ENCODE measurements at regions not wholly inside any gene's neighbourhood (a gene's known extent, or its start where the extent isn't known, plus 50 kb on each side); places are given as distances from the start of the nearest gene placed in this dataset.

DNA sequence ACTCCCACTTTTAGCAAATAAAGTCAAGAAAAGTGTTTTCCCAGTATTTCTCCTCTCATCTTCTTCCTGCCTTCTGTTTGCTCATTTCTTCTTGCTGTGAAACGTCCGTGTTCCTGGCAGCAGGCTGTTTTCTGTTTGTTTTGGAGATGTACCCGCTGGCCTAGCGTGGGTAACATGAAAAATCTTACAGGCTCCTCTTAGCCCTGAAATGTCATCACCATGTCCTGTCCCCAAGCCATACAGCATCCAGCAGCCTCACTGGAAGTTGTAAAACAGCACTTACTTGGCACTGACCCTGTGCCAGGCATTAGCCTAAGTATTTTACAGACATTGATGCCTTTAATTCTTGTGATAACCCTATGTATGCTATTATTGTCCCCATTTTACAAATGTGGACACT lies 371.1 kb downstream of the FOXA2 start (continued):
- TF ChIP-seq, protein P1, sequence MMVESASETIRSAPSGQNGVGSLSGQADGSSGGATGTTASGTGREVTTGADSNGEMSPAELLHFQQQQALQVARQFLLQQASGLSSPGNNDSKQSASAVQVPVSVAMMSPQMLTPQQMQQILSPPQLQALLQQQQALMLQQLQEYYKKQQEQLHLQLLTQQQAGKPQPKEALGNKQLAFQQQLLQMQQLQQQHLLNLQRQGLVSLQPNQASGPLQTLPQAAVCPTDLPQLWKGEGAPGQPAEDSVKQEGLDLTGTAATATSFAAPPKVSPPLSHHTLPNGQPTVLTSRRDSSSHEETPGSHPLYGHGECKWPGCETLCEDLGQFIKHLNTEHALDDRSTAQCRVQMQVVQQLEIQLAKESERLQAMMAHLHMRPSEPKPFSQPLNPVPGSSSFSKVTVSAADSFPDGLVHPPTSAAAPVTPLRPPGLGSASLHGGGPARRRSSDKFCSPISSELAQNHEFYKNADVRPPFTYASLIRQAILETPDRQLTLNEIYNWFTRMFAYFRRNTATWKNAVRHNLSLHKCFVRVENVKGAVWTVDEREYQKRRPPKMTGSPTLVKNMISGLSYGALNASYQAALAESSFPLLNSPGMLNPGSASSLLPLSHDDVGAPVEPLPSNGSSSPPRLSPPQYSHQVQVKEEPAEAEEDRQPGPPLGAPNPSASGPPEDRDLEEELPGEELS (CRISPR knock-in tag; IDR thresholded peaks at IDR 0.05) = no peak
- TF ChIP-seq, protein P2, sequence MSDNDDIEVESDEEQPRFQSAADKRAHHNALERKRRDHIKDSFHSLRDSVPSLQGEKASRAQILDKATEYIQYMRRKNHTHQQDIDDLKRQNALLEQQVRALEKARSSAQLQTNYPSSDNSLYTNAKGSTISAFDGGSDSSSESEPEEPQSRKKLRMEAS (CRISPR knock-in tag; IDR thresholded peaks at IDR 0.05) = no peak
- no peak for TF ChIP-seq SP1 (CRISPR knock-in tag; conservative IDR thresholded peaks at IDR 0.05)

DNA sequence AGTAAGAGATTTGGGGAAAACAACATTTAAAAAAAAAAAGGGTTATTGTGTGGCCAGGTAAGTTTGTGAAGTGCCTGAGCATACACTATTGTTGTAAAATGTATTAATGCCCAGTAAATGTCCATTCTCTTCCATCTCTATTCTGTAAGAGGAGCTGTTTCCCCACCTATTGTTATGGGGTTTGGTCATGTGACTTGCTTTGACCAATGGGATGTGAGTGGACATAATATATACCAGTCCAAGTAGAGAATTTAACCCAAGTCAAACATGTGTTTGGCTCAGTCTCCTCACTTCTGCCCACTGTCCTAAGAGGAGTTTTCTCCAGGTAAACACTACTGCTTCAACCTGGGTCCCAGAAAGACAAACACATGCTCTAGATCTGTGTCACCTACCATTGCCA lies 377.1 kb downstream of the FOXA2 start:
- Mint-ChIP-seq H3K27ac (no peak overlapping the region), H3K9me3 (peaks cover 18% of the 10 kb centered on the region), H3K4me1 (peaks cover 6% of the 10 kb centered on the region), H3K4me3 (no peak overlapping the region), H3K36me3 (no peaks in the 10 kb centered on the region; the same call in 1 of the 2 replicates), H3K27me3 (ENCODE audit: low read depth) (no peaks in the 10 kb centered on the region)
- TF ChIP-seq ZNF512 (CRISPR knock-in tag; IDR thresholded peaks at IDR 0.05; ENCODE audit: borderline replicate concordance) = no peak
- TF ChIP-seq NR1H2 (CRISPR knock-in tag; IDR thresholded peaks at IDR 0.05) = no peak
- no peak for TF ChIP-seq USF1 (CRISPR knock-in tag; IDR thresholded peaks at IDR 0.05)
- TF ChIP-seq ATF1 (CRISPR knock-in tag; IDR thresholded peaks at IDR 0.05) = no peak
- no peak for TF ChIP-seq IRF2 (CRISPR knock-in tag; IDR thresholded peaks at IDR 0.05; ENCODE audit: borderline replicate concordance, low read depth)
- no peak for TF ChIP-seq ATF2 (CRISPR knock-in tag; IDR thresholded peaks at IDR 0.05; ENCODE audit: borderline replicate concordance, low read depth)
- TF ChIP-seq, protein P3, sequence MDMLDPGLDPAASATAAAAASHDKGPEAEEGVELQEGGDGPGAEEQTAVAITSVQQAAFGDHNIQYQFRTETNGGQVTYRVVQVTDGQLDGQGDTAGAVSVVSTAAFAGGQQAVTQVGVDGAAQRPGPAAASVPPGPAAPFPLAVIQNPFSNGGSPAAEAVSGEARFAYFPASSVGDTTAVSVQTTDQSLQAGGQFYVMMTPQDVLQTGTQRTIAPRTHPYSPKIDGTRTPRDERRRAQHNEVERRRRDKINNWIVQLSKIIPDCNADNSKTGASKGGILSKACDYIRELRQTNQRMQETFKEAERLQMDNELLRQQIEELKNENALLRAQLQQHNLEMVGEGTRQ (CRISPR knock-in tag; IDR thresholded peaks at IDR 0.05) = peak; percentile 38
- TF ChIP-seq PRRX2 (CRISPR knock-in tag; IDR thresholded peaks at IDR 0.05) = no peak
- TF ChIP-seq JAZF1 (CRISPR knock-in tag; IDR thresholded peaks at IDR 0.05) = no peak
- TF ChIP-seq NFYB (CRISPR knock-in tag; conservative IDR thresholded peaks at IDR 0.05; ENCODE audit: low read depth) = peak; percentile 63
- TF ChIP-seq ZNF671 (CRISPR knock-in tag; IDR thresholded peaks at IDR 0.05) = no peak
- CTCF ChIA-PET = no interaction called here
- DNase-seq (ENCODE audit: low spot score) (no peak), ATAC-seq (no peak)
- POLR2A ChIA-PET = no interaction called here

DNA sequence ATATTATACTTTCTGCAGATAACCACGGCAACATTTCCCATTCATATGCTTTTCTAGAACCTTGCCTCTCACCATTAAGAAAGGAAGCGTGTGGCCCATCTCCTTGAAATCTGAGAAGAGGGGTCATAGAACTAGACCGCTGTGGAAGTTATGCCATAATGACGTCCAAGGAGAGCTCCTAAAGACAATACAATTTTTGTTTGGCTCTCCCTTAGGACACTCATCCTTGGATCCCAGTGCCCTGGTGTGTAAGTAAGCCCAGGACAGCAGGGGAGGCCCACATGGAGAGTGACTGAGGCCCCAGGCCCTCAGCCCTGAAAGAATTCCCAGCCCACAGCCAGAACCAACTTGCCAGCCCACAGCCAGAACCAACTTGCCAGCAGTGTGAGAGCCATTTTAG lies 379.6 kb downstream of the FOXA2 start:
- H3K9me3 Mint-ChIP-seq = peaks cover 19% of the 10 kb centered on the region
- POLR2A ChIA-PET = no interaction called here
- DNase-seq (ENCODE audit: low spot score) = no peak
- no peak overlapping the region for H3K4me3 Mint-ChIP-seq
- ATAC-seq = no peak
- no peaks in the 10 kb centered on the region for H3K27me3 Mint-ChIP-seq (ENCODE audit: low read depth)
- H3K4me1 Mint-ChIP-seq = no peaks in the 10 kb centered on the region
- CTCF ChIA-PET = no interaction called here
- no peak overlapping the region for H3K27ac Mint-ChIP-seq
- no peaks in the 10 kb centered on the region for H3K36me3 Mint-ChIP-seq
- no peak for TF ChIP-seq ZMAT4 (CRISPR knock-in tag; IDR thresholded peaks at IDR 0.05)
- TF ChIP-seq ZNF121 (CRISPR knock-in tag; IDR thresholded peaks at IDR 0.05) = no peak
- TF ChIP-seq TCF7 (CRISPR knock-in tag; IDR thresholded peaks at IDR 0.05; ENCODE audit: low read depth) = no peak
- TF ChIP-seq ELF4 (CRISPR knock-in tag; IDR thresholded peaks at IDR 0.05; ENCODE audit: low read depth) = no peak
- no peak for TF ChIP-seq HMGXB4 (CRISPR knock-in tag; IDR thresholded peaks at IDR 0.05)
- TF ChIP-seq IRF1 (CRISPR knock-in tag; IDR thresholded peaks at IDR 0.05) = no peak
- no peak for TF ChIP-seq E2F1 (CRISPR knock-in tag; IDR thresholded peaks at IDR 0.05)
- TF ChIP-seq, protein P4, sequence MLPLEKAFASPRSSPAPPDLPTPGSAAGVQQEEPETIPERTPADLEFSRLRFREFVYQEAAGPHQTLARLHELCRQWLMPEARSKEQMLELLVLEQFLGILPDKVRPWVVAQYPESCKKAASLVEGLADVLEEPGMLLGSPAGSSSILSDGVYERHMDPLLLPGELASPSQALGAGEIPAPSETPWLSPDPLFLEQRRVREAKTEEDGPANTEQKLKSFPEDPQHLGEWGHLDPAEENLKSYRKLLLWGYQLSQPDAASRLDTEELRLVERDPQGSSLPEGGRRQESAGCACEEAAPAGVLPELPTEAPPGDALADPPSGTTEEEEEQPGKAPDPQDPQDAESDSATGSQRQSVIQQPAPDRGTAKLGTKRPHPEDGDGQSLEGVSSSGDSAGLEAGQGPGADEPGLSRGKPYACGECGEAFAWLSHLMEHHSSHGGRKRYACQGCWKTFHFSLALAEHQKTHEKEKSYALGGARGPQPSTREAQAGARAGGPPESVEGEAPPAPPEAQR (CRISPR knock-in tag; IDR thresholded peaks at IDR 0.05) = no peak
